Stimulated activated CD4-positive, alpha-beta T cell treated with anti-CD3 and anti-CD28 coated beads, Interleukin-1b, Interleukin-23, amount 100 ng/mL, for 24 hours (primary cell): ENCODE measurements at regions not wholly inside any gene's neighbourhood (a gene's known extent, or its start where the extent isn't known, plus 50 kb on each side); places are given as distances from the start of the nearest gene placed in this dataset.
A peak's percentile ranks its signal among the peaks of the same experiment; 100 is the strongest.

ENCODE experiments used
- DNase-seq, 4 experiments: peaks; one replicate each; pipeline ENCODE4 v3.0.0-alpha.2; 2020; ENCODE audit warnings: low read depth in 4 of 4, low spot score in 1 of 4

- no peak for DNase-seq
Measured at GRCh38 chr1:17970757-17971156, 136.8 kb upstream of the IGSF21 start.

- no peak for DNase-seq
Measured at GRCh38 chr1:17973694-17974093, 133.9 kb upstream of the IGSF21 start.

- no peak for DNase-seq
Measured at GRCh38 chr1:17976854-17977253, 130.7 kb upstream of the IGSF21 start.

GRCh38 chr1:17978016-17978415, 129.6 kb upstream of the IGSF21 start:
- no peak for DNase-seq

- no peak for DNase-seq
Measured at GRCh38 chr1:17979815-17980214, 127.8 kb upstream of the IGSF21 start.

- no peak for DNase-seq
Measured at GRCh38 chr1:17982197-17982596, 125.4 kb upstream of the IGSF21 start.

GRCh38 chr1:17984583-17984982, 123.0 kb upstream of the IGSF21 start:
- DNase-seq = peak in 1 of 4 experiments; percentile 3

GRCh38 chr1:17986156-17986555, 121.4 kb upstream of the IGSF21 start:
- DNase-seq = no peak

GRCh38 chr1:17990401-17990800, 117.2 kb upstream of the IGSF21 start:
- DNase-seq = no peak

- no peak for DNase-seq
Measured at GRCh38 chr1:17991996-17992395, 115.6 kb upstream of the IGSF21 start.

GRCh38 chr1:17992800-17993199, 114.8 kb upstream of the IGSF21 start:
- no peak for DNase-seq

- DNase-seq = no peak
Measured at GRCh38 chr1:17994046-17994445, 113.6 kb upstream of the IGSF21 start.

GRCh38 chr1:17995480-17995879, 112.1 kb upstream of the IGSF21 start:
- no peak for DNase-seq

GRCh38 chr1:17998889-17999288, 108.7 kb upstream of the IGSF21 start:
- no peak for DNase-seq

GRCh38 chr1:17999884-18000283, 107.7 kb upstream of the IGSF21 start:
- DNase-seq = no peak

GRCh38 chr1:18001725-18002124, 105.9 kb upstream of the IGSF21 start:
- no peak for DNase-seq

GRCh38 chr1:18004278-18004677, 103.3 kb upstream of the IGSF21 start:
- DNase-seq = no peak

- DNase-seq = no peak
Measured at GRCh38 chr1:18005238-18005637, 102.4 kb upstream of the IGSF21 start.

- no peak for DNase-seq
Measured at GRCh38 chr1:18007391-18008041, 100.1 kb upstream of the IGSF21 start.

- no peak for DNase-seq
Measured at GRCh38 chr1:18008081-18008480, 99.5 kb upstream of the IGSF21 start.

GRCh38 chr1:18009055-18009454, 98.5 kb upstream of the IGSF21 start:
- no peak for DNase-seq

GRCh38 chr1:18009478-18009961, 98.1 kb upstream of the IGSF21 start:
- DNase-seq = no peak

GRCh38 chr1:18010408-18010807, 97.2 kb upstream of the IGSF21 start:
- DNase-seq = no peak
